H9 (cell line): ENCODE measurements at regions not wholly inside any gene's neighbourhood (a gene's known extent, or its start where the extent isn't known, plus 50 kb on each side); places are given as distances from the start of the nearest gene placed in this dataset.

ENCODE experiments used
- DNase-seq: peaks from one replicate; pipeline ENCODE4 v3.0.0-alpha.2; 2017
- H2AFZ ChIP-seq: one replicate; pipeline ENCODE4 v1.6.1; 2013; ENCODE audit warnings: mild to moderate bottlenecking, low read length, control low read depth, moderate library complexity
- H2AK5ac ChIP-seq: 2 replicates; pipeline ENCODE4 v1.6.1; 2013; ENCODE audit warnings: low read length, control low read depth, mixed read lengths; ENCODE audit not compliant: insufficient read length
- H2BK120ac ChIP-seq: one replicate; pipeline ENCODE4 v1.6.1; 2013; ENCODE audit warnings: low read depth, mild to moderate bottlenecking, low read length, control low read depth, inconsistent platforms; ENCODE audit not compliant: poor library complexity, severe bottlenecking
- H2BK12ac ChIP-seq: 2 replicates; pipeline ENCODE4 v1.6.1; 2013; ENCODE audit warnings: low read length, control low read depth, mixed read lengths, low read depth; ENCODE audit not compliant: insufficient read length
- H2BK15ac ChIP-seq: 2 replicates; pipeline ENCODE4 v1.6.1; 2013; ENCODE audit warnings: low read depth, low read length, control low read depth
- H2BK20ac ChIP-seq: one replicate; pipeline ENCODE4 v1.6.1; 2013; ENCODE audit warnings: low read depth, mild to moderate bottlenecking, low read length, control low read depth, inconsistent platforms; ENCODE audit not compliant: poor library complexity, severe bottlenecking
- H2BK5ac ChIP-seq: 2 replicates; pipeline ENCODE4 v1.6.1; 2013; ENCODE audit warnings: low read length, control low read depth, mixed read lengths; ENCODE audit not compliant: insufficient read length
- H3K14ac ChIP-seq: 2 replicates; pipeline ENCODE4 v1.6.1; 2013; ENCODE audit warnings: low read length, control low read depth; ENCODE audit not compliant: insufficient read depth
- H3K18ac ChIP-seq: 2 replicates; pipeline ENCODE4 v1.6.1; 2013; ENCODE audit warnings: low read depth, mild to moderate bottlenecking, mixed read lengths, low read length, control low read depth; ENCODE audit not compliant: insufficient read length
- H3K23ac ChIP-seq: 2 replicates; pipeline ENCODE4 v1.6.1; 2013; ENCODE audit warnings: low read length, control low read depth, mixed read lengths, low read depth; ENCODE audit not compliant: insufficient read length
- H3K23me2 ChIP-seq: 2 replicates; pipeline ENCODE4 v1.6.1; 2013; ENCODE audit warnings: low read depth, mild to moderate bottlenecking, mixed read lengths, low read length, control low read depth; ENCODE audit not compliant: insufficient read length, poor library complexity, severe bottlenecking
- H3K27ac ChIP-seq: 2 replicates; pipeline ENCODE4 v1.5.1; 2013; ENCODE audit warnings: low read length, control low read depth, mixed read lengths, low read depth; ENCODE audit not compliant: insufficient read length
- H3K27me3 ChIP-seq: 2 replicates; pipeline ENCODE4 v1.6.1; 2013; ENCODE audit warnings: low read length, control low read depth, inconsistent platforms; ENCODE audit not compliant: insufficient read depth
- H3K4ac ChIP-seq: 2 replicates; pipeline ENCODE4 v1.6.1; 2013; ENCODE audit warnings: low read depth, mild to moderate bottlenecking, control low read depth, inconsistent platforms, low read length, moderate library complexity
- H3K4me1 ChIP-seq: 2 replicates; pipeline ENCODE4 v1.6.1; 2013; ENCODE audit warnings: low read length, control low read depth, inconsistent platforms; ENCODE audit not compliant: insufficient read depth
- H3K4me2 ChIP-seq: 2 replicates; pipeline ENCODE4 v1.6.1; 2013; ENCODE audit warnings: low read length, control low read depth, mixed read lengths; ENCODE audit not compliant: insufficient read length, insufficient read depth
- H3K56ac ChIP-seq: 2 replicates; pipeline ENCODE4 v1.6.1; 2013; ENCODE audit warnings: low read depth, mild to moderate bottlenecking, mixed read lengths, low read length, control low read depth; ENCODE audit not compliant: insufficient read length
- H3K79me1 ChIP-seq: 2 replicates; pipeline ENCODE4 v1.6.1; 2013; ENCODE audit warnings: low read depth, mild to moderate bottlenecking, moderate library complexity, low read length, control low read depth, inconsistent platforms; ENCODE audit not compliant: insufficient read depth, poor library complexity, severe bottlenecking
- H3K79me2 ChIP-seq: 2 replicates; pipeline ENCODE4 v1.6.1; 2013; ENCODE audit warnings: low read length, control low read depth, inconsistent platforms; ENCODE audit not compliant: insufficient read depth
- H3K9ac ChIP-seq: 2 replicates; pipeline ENCODE4 v1.6.1; 2013; ENCODE audit warnings: low read length, control low read depth, mixed read lengths; ENCODE audit not compliant: insufficient read length; ENCODE audit errors: extremely low read depth
- H3K9me3 ChIP-seq: one replicate; pipeline ENCODE4 v1.6.1; 2013; ENCODE audit warnings: low read depth, low read length, inconsistent platforms; ENCODE audit not compliant: control insufficient read depth
- H3T11ph ChIP-seq: one replicate; pipeline ENCODE4 v1.6.1; 2013; ENCODE audit warnings: mild to moderate bottlenecking, low read length, control low read depth, inconsistent platforms
- H4K20me1 ChIP-seq: one replicate; pipeline ENCODE4 v1.6.1; 2013; ENCODE audit not compliant: control insufficient read depth, insufficient read length, insufficient read depth
- H4K5ac ChIP-seq: 2 replicates; pipeline ENCODE4 v1.6.1; 2013; ENCODE audit warnings: low read depth, mild to moderate bottlenecking, mixed read lengths, low read length, control low read depth; ENCODE audit not compliant: insufficient read length
- H4K8ac ChIP-seq: replicated peaks from 2 replicates; pipeline ENCODE4 v1.6.1; 2013; ENCODE audit warnings: low read length, control low read depth, mixed read lengths, low read depth; ENCODE audit not compliant: insufficient read length
- H4K91ac ChIP-seq: 2 replicates; pipeline ENCODE4 v1.6.1; 2013; ENCODE audit warnings: low read depth, mild to moderate bottlenecking, moderate library complexity, mixed read lengths, low read length, control low read depth; ENCODE audit not compliant: insufficient read length
- H3K27ac Mint-ChIP-seq, 3 experiments: 2 replicates in 2 of 3; 3 replicates in 1 of 3; pipeline ENCODE4 v1.8.0; 2020 to 2021; ENCODE audit warnings: mixed read lengths in 3 of 3, mild to moderate bottlenecking in 1 of 3, moderate library complexity in 1 of 3
- H3K27me3 Mint-ChIP-seq: 2 replicates; pipeline ENCODE4 v1.8.0; 2021; ENCODE audit warnings: low read depth, mild to moderate bottlenecking, moderate library complexity, mixed read lengths
- H3K36me3 Mint-ChIP-seq, 3 experiments: 2 replicates in 2 of 3; 3 replicates in 1 of 3; pipeline ENCODE4 v1.8.0; 2020 to 2021; ENCODE audit warnings: low read depth in 3 of 3, mixed read lengths in 3 of 3; ENCODE audit not compliant: insufficient read depth in 1 of 3
- H3K4me1 Mint-ChIP-seq, 2 experiments: 2 replicates each; pipeline ENCODE4 v1.8.0; 2020; ENCODE audit warnings: mixed read lengths in 2 of 2
- H3K4me3 Mint-ChIP-seq, 2 experiments: 2 replicates in 1 of 2; 3 replicates in 1 of 2; pipeline ENCODE4 v1.8.0; 2020 to 2021; ENCODE audit warnings: mild to moderate bottlenecking in 2 of 2, mixed read lengths in 2 of 2, moderate library complexity in 1 of 2
- H3K9me3 Mint-ChIP-seq, 2 experiments: 2 replicates in 1 of 2; 3 replicates in 1 of 2; pipeline ENCODE4 v1.8.0; 2020; ENCODE audit warnings: mild to moderate bottlenecking in 2 of 2, mixed read lengths in 2 of 2, moderate library complexity in 1 of 2
- CTCF ChIP-seq: fragments of 200-600 bp; sonication (generic); conservative IDR thresholded peaks from 3 replicates; pipeline ENCODE4 v1.8.0; 2021; ENCODE audit warnings: antibody characterized with exemption, mild to moderate bottlenecking
- WGBS: extraction: QIAGEN DNeasy Blood & Tissue Kit; methylation state at CpG from one replicate; pipeline ENCODE4 v1.1.7; 2013; ENCODE audit warnings: missing lambda C conversion rate, low lambda C conversion rate, mixed read lengths; ENCODE audit not compliant: insufficient read length; ENCODE audit errors: extremely low coverage; 5-methylcytosine and 5-hydroxymethylcytosine counted together

GRCh38 chr6:103277936-103278335, 1581.8 kb downstream of the HACE1 start:
- no peak for DNase-seq
- WGBS = no CpG with 5 or more reads among the region's 1 CpG
- Histone ChIP-seq H3K9ac (no peak overlapping the region), H3K79me2 (no peaks in the 10 kb centered on the region), H3K4me2 (no peak overlapping the region), H4K20me1 (no peaks in the 10 kb centered on the region), H4K5ac (no peak overlapping the region), H2BK20ac (no peak overlapping the region), H3K23me2 (no peaks in the 10 kb centered on the region), H2AK5ac (no peak overlapping the region), H3T11ph (no peak overlapping the region), H2BK120ac (no peak overlapping the region), H3K4ac (no peak overlapping the region), H3K9me3 (peaks cover 8% of the 10 kb centered on the region), H3K79me1 (no peaks in the 10 kb centered on the region), H3K27ac (no peak overlapping the region), H3K23ac (no peak overlapping the region), H3K4me1 (no peaks in the 10 kb centered on the region), H2BK5ac (no peak overlapping the region), H3K27me3 (no peaks in the 10 kb centered on the region), H2BK15ac (no peak overlapping the region), H3K18ac (no peak overlapping the region), H3K56ac (no peak overlapping the region), H4K91ac (no peak overlapping the region), H2AFZ (no peak overlapping the region), H2BK12ac (no peak overlapping the region), H3K14ac (no peak overlapping the region), H4K8ac (no peak overlapping the region)
- no peak for TF ChIP-seq CTCF
- Mint-ChIP-seq H3K4me1 (no peaks in the 10 kb centered on the region), H3K36me3 (peaks cover 11 to 31% (median 12%) of the 10 kb centered on the region in 3 experiments; a peak in 6 of 7 replicates), H3K27ac (no peak overlapping the region), H3K9me3 (peaks cover 34 to 35% of the 10 kb centered on the region in 2 experiments), H3K4me3 (no peak overlapping the region), H3K27me3 (no peaks in the 10 kb centered on the region)
